Right hindlimb (tissue), 1 donor: ENCODE measurements at regions not wholly inside any gene's neighbourhood (a gene's known extent, or its start where the extent isn't known, plus 50 kb on each side); places are given as distances from the start of the nearest gene placed in this dataset.
"Not testable (repeated sequence)": the region's sequence is repeated elsewhere in the genome, so short reads cannot be mapped to it uniquely, and the experiment has no call there.

Source experiments
- DNase-seq: peaks from one replicate; pipeline ENCODE4 v3.0.0-alpha.2; 2018

- no peak for DNase-seq
Measured at GRCh38 chr3:74269689-74270088, 344.8 kb downstream of the CNTN3 start.

- no peak for DNase-seq
Measured at GRCh38 chr3:74268753-74269152, 345.7 kb downstream of the CNTN3 start.

- peak; percentile 35 for DNase-seq
Measured at GRCh38 chr3:74267588-74268184, 346.8 kb downstream of the CNTN3 start.

GRCh38 chr3:74267131-74267530 lies 347.3 kb downstream of the CNTN3 start:
- no peak for DNase-seq

- no peak for DNase-seq
Measured at GRCh38 chr3:74265069-74265468, 349.4 kb downstream of the CNTN3 start.

- DNase-seq: no peak
Measured at GRCh38 chr3:74263031-74263430, 351.4 kb downstream of the CNTN3 start.

- DNase-seq: no peak
Measured at GRCh38 chr3:74233091-74233490, 381.4 kb downstream of the CNTN3 start.

GRCh38 chr3:74217467-74217866 lies 397.0 kb downstream of the CNTN3 start:
- no peak for DNase-seq

- DNase-seq: no peak
Measured at GRCh38 chr3:74214286-74214685, 400.2 kb downstream of the CNTN3 start.

- no peak for DNase-seq
Measured at GRCh38 chr3:74210739-74211138, 403.7 kb downstream of the CNTN3 start.

GRCh38 chr3:74200952-74201351 lies 413.5 kb downstream of the CNTN3 start:
- DNase-seq: no peak

- DNase-seq: not testable (repeated sequence)
Measured at GRCh38 chr3:74178664-74179063, 435.8 kb downstream of the CNTN3 start.

GRCh38 chr3:74173090-74173489 lies 441.4 kb downstream of the CNTN3 start:
- DNase-seq: no peak

- DNase-seq: no peak
Measured at GRCh38 chr3:74167926-74168325, 446.5 kb downstream of the CNTN3 start.

GRCh38 chr3:74165211-74165610 lies 449.2 kb downstream of the CNTN3 start:
- no peak for DNase-seq

- DNase-seq: no peak
Measured at GRCh38 chr3:74149466-74149865, 465.0 kb downstream of the CNTN3 start.

GRCh38 chr3:74145277-74145676 lies 469.2 kb downstream of the CNTN3 start:
- DNase-seq: no peak

GRCh38 chr3:74139648-74140047 lies 474.8 kb downstream of the CNTN3 start:
- peak; percentile 21 for DNase-seq

GRCh38 chr3:74137790-74138189 lies 476.7 kb downstream of the CNTN3 start:
- no peak for DNase-seq

GRCh38 chr3:74135808-74136207 lies 478.7 kb downstream of the CNTN3 start:
- no peak for DNase-seq

- DNase-seq: no peak
Measured at GRCh38 chr3:74134831-74135230, 479.6 kb downstream of the CNTN3 start.

- not testable (repeated sequence) for DNase-seq
Measured at GRCh38 chr3:74131546-74132328, 482.7 kb downstream of the CNTN3 start.

GRCh38 chr3:74129611-74130010 lies 484.8 kb downstream of the CNTN3 start:
- no peak for DNase-seq

- DNase-seq: no peak
Measured at GRCh38 chr3:74129056-74129455, 485.4 kb downstream of the CNTN3 start.

- DNase-seq: no peak
Measured at GRCh38 chr3:74127256-74127655, 487.2 kb downstream of the CNTN3 start.
